ENCODE measurements at regions not wholly inside any gene's neighbourhood (a gene's known extent, or its start where the extent isn't known, plus 50 kb on each side); places are given as distances from the start of the nearest gene placed in this dataset.

GRCh38 chr5:15995341-15996052, 184.1 kb downstream of the MARCHF11 start:
- DNase-seq = no peak
- intact Hi-C loops (cut with micrococcal nuclease) = loop anchor here (10.0 kb wide), 1 partner anchor 531 kb away; no protein-coding TSS in a partner anchor
- no peak overlapping the region for H3K27ac ChIP-seq (replicated peaks)
- TF ChIP-seq, protein P1, sequence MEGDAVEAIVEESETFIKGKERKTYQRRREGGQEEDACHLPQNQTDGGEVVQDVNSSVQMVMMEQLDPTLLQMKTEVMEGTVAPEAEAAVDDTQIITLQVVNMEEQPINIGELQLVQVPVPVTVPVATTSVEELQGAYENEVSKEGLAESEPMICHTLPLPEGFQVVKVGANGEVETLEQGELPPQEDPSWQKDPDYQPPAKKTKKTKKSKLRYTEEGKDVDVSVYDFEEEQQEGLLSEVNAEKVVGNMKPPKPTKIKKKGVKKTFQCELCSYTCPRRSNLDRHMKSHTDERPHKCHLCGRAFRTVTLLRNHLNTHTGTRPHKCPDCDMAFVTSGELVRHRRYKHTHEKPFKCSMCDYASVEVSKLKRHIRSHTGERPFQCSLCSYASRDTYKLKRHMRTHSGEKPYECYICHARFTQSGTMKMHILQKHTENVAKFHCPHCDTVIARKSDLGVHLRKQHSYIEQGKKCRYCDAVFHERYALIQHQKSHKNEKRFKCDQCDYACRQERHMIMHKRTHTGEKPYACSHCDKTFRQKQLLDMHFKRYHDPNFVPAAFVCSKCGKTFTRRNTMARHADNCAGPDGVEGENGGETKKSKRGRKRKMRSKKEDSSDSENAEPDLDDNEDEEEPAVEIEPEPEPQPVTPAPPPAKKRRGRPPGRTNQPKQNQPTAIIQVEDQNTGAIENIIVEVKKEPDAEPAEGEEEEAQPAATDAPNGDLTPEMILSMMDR (IDR thresholded peaks at IDR 0.05; ENCODE audit: borderline replicate concordance) = peak; percentile 69
- peaks cover 25% of the 10 kb centered on the region for H3K9me3 ChIP-seq (replicated peaks)
- no peaks in the 10 kb centered on the region for H3K27me3 ChIP-seq (ENCODE audit: low read depth)
- H3K4me3 ChIP-seq = no peak overlapping the region
- no peaks in the 10 kb centered on the region for H3K36me3 ChIP-seq
- no peaks in the 10 kb centered on the region for H3K4me1 ChIP-seq

- Histone ChIP-seq H3K27me3 (ENCODE audit: low read depth) (no peaks in the 10 kb centered on the region), H3K4me1 (no peaks in the 10 kb centered on the region), H3K36me3 (no peaks in the 10 kb centered on the region), H3K27ac (replicated peaks) (no peak overlapping the region), H3K4me3 (no peak overlapping the region), H3K9me3 (replicated peaks) (peaks cover 29% of the 10 kb centered on the region)
- intact Hi-C loops (cut with micrococcal nuclease) = loop anchor here (10.0 kb wide), 1 partner anchor 529 kb away; no protein-coding TSS in a partner anchor
- no peak for DNase-seq
- TF ChIP-seq, protein P1 (IDR thresholded peaks at IDR 0.05; ENCODE audit: borderline replicate concordance) = peak; percentile 41
Observed at GRCh38 chr5:15993919-15994318, 185.7 kb downstream of the MARCHF11 start.

DNA sequence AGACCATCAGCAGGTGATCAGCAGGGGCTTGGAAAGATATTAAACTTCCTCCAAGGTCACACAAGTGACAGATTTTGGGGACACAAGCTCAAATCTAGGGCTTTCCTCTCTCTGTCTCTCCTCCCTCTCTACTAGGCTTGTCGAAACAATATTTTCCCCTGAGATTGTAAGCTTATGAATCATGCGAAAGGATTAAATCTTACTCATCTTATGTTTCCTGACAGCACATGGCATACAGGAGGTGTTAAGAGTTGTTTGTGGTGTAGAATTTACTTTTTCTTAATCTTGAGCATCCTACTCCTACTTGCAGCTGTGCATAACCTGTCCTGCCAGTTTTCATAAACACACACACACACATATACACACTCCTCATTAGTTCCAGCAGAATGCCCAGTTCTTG, 186.3 kb downstream of the MARCHF11 start:
- no peak for DNase-seq
- TF ChIP-seq, protein P1 (IDR thresholded peaks at IDR 0.05; ENCODE audit: borderline replicate concordance) = no peak
- Histone ChIP-seq H3K4me3 (no peak overlapping the region), H3K4me1 (no peaks in the 10 kb centered on the region), H3K27ac (replicated peaks) (no peak overlapping the region), H3K27me3 (ENCODE audit: low read depth) (no peaks in the 10 kb centered on the region), H3K36me3 (no peaks in the 10 kb centered on the region), H3K9me3 (replicated peaks) (peaks cover 29% of the 10 kb centered on the region)
- intact Hi-C loops (cut with micrococcal nuclease) = loop anchor here (10.0 kb wide), 1 partner anchor 529 kb away; no protein-coding TSS in a partner anchor

GRCh38 chr5:15992918-15993317, 186.7 kb downstream of the MARCHF11 start:
- Histone ChIP-seq H3K4me1 (no peaks in the 10 kb centered on the region), H3K36me3 (no peaks in the 10 kb centered on the region), H3K27ac (replicated peaks) (no peak overlapping the region), H3K9me3 (replicated peaks) (peaks cover 29% of the 10 kb centered on the region), H3K27me3 (ENCODE audit: low read depth) (no peaks in the 10 kb centered on the region), H3K4me3 (no peak overlapping the region)
- DNase-seq = no peak
- TF ChIP-seq, protein P1 (IDR thresholded peaks at IDR 0.05; ENCODE audit: borderline replicate concordance) = no peak
- intact Hi-C loops (cut with micrococcal nuclease) = loop anchor here (10.0 kb wide), 1 partner anchor 528 kb away; no protein-coding TSS in a partner anchor

- Histone ChIP-seq H3K27me3 (ENCODE audit: low read depth) (no peaks in the 10 kb centered on the region), H3K4me3 (no peak overlapping the region), H3K4me1 (no peaks in the 10 kb centered on the region), H3K36me3 (no peaks in the 10 kb centered on the region), H3K9me3 (replicated peaks) (peaks cover 29% of the 10 kb centered on the region), H3K27ac (replicated peaks) (no peak overlapping the region)
- TF ChIP-seq, protein P1 (IDR thresholded peaks at IDR 0.05; ENCODE audit: borderline replicate concordance) = no peak
- DNase-seq = no peak
- intact Hi-C loops (cut with micrococcal nuclease) = loop anchor here (10.0 kb wide), 1 partner anchor 527 kb away; no protein-coding TSS in a partner anchor
Observed at GRCh38 chr5:15991586-15991985, 188.0 kb downstream of the MARCHF11 start.
